SK-N-SH treated with all-trans-retinoic acid at 6 μM for 48 hours (cell line): ENCODE measurements at regions not wholly inside any gene's neighbourhood (a gene's known extent, or its start where the extent isn't known, plus 50 kb on each side); places are given as distances from the start of the nearest gene placed in this dataset.

Experiments used
- ARNTL ChIP-seq: fragments of 450-650 bp; formaldehyde crosslinking; IDR thresholded peaks from 2 replicates; pipeline ENCODE4 v1.5.0; 2020; ENCODE audit warnings: low read depth, mild to moderate bottlenecking, moderate library complexity, borderline replicate concordance
- CREB5 ChIP-seq: fragments of 250-450 bp; sonication (Bioruptor Pico); IDR thresholded peaks from 2 replicates; pipeline ENCODE4 v1.5.1; 2020; ENCODE audit warnings: low read depth, mild to moderate bottlenecking, moderate library complexity
- CSDC2 ChIP-seq: fragments of 250-450 bp; sonication (Bioruptor Pico); IDR thresholded peaks from 2 replicates; pipeline ENCODE4 v1.5.0; 2020; ENCODE audit warnings: mild to moderate bottlenecking, moderate library complexity
- CSRNP3 ChIP-seq: fragments of 250-450 bp; sonication (Bioruptor Pico); IDR thresholded peaks from 2 replicates; pipeline ENCODE4 v1.5.1; 2021; ENCODE audit warnings: mild to moderate bottlenecking, moderate library complexity
- ESRRG ChIP-seq: fragments of 250-450 bp; sonication (Bioruptor Pico); IDR thresholded peaks from 2 replicates; pipeline ENCODE4 v1.6.1; 2021; ENCODE audit warnings: mild to moderate bottlenecking
- GLIS3 ChIP-seq: fragments of 250-450 bp; sonication (Bioruptor Pico); IDR thresholded peaks from 2 replicates; pipeline ENCODE4 v1.5.0; 2020; ENCODE audit warnings: mild to moderate bottlenecking, moderate library complexity
- OSR1 ChIP-seq: fragments of 250-450 bp; sonication (Bioruptor Pico); IDR thresholded peaks from 2 replicates; pipeline ENCODE4 v1.8.0; 2022; ENCODE audit warnings: moderate library complexity, mild to moderate bottlenecking, inconsistent platforms
- PPARA ChIP-seq: fragments of 250-450 bp; sonication (Bioruptor Pico); IDR thresholded peaks from 2 replicates; pipeline ENCODE4 v1.5.0; 2020; ENCODE audit warnings: mild to moderate bottlenecking, borderline replicate concordance
- RARB ChIP-seq: fragments of 250-450 bp; sonication (Bioruptor Pico); IDR thresholded peaks from 2 replicates; pipeline ENCODE4 v1.8.0; 2021; ENCODE audit warnings: mild to moderate bottlenecking, moderate library complexity
- TOX ChIP-seq: fragments of 250-450 bp; sonication (Bioruptor Pico); IDR thresholded peaks from 2 replicates; pipeline ENCODE4 v1.8.0; 2021; ENCODE audit warnings: mild to moderate bottlenecking, moderate library complexity, borderline replicate concordance
- ZFP3 ChIP-seq: fragments of 250-450 bp; sonication (Bioruptor Pico); IDR thresholded peaks from 2 replicates; pipeline ENCODE4 v1.5.0; 2020; ENCODE audit warnings: mild to moderate bottlenecking, moderate library complexity
- ZFP30 ChIP-seq: fragments of 450-650 bp; formaldehyde crosslinking; IDR thresholded peaks from 2 replicates; pipeline ENCODE4 v1.5.0; 2022; ENCODE audit warnings: mild to moderate bottlenecking, moderate library complexity
- ZNF70 ChIP-seq: fragments of 450-650 bp; formaldehyde crosslinking; IDR thresholded peaks from 2 replicates; pipeline ENCODE4 v1.5.0; 2020; ENCODE audit warnings: mild to moderate bottlenecking, moderate library complexity
- ZNF8 ChIP-seq: fragments of 450-650 bp; formaldehyde crosslinking; IDR thresholded peaks from 2 replicates; pipeline ENCODE4 v1.5.0; 2020; ENCODE audit warnings: mild to moderate bottlenecking, moderate library complexity

GRCh38 chr13:82917984-82918383 is 964.3 kb downstream of the SLITRK1 start:
- TF ChIP-seq ARNTL (no peak), ZFP3 (CRISPR knock-in tag) (no peak), TOX (CRISPR knock-in tag) (no peak), ZNF70 (CRISPR knock-in tag) (no peak), ZFP30 (CRISPR knock-in tag) (no peak), ESRRG (CRISPR knock-in tag) (no peak), CSRNP3 (CRISPR knock-in tag) (no peak), CSDC2 (CRISPR knock-in tag) (no peak), GLIS3 (CRISPR knock-in tag) (no peak), CREB5 (no peak), ZNF8 (CRISPR knock-in tag) (no peak), RARB (CRISPR knock-in tag) (no peak), OSR1 (CRISPR knock-in tag) (no peak), PPARA (CRISPR knock-in tag) (no peak)
